ENCODE measurements at regions not wholly inside any gene's neighbourhood (a gene's known extent, or its start where the extent isn't known, plus 50 kb on each side); places are given as distances from the start of the nearest gene placed in this dataset.

GRCh38 chr11:104820431-104820830 is 77.8 kb downstream of the CASP12 start:
- no peak overlapping the region for H2AFZ ChIP-seq (ENCODE audit: low read depth, low read length)
- H3K27ac ChIP-seq (ENCODE audit: low read length): no peak overlapping the region
- no peak overlapping the region for H3K4me3 ChIP-seq (ENCODE audit: low read length)
- H3K9me3 ChIP-seq (ENCODE audit: insufficient read depth, low read length): no peaks in the 10 kb centered on the region
- no peak for TF ChIP-seq EZH2phosphoT487 (IDR thresholded peaks at IDR 0.05; ENCODE audit: low read depth)
- TF ChIP-seq, protein P1, sequence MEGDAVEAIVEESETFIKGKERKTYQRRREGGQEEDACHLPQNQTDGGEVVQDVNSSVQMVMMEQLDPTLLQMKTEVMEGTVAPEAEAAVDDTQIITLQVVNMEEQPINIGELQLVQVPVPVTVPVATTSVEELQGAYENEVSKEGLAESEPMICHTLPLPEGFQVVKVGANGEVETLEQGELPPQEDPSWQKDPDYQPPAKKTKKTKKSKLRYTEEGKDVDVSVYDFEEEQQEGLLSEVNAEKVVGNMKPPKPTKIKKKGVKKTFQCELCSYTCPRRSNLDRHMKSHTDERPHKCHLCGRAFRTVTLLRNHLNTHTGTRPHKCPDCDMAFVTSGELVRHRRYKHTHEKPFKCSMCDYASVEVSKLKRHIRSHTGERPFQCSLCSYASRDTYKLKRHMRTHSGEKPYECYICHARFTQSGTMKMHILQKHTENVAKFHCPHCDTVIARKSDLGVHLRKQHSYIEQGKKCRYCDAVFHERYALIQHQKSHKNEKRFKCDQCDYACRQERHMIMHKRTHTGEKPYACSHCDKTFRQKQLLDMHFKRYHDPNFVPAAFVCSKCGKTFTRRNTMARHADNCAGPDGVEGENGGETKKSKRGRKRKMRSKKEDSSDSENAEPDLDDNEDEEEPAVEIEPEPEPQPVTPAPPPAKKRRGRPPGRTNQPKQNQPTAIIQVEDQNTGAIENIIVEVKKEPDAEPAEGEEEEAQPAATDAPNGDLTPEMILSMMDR (IDR thresholded peaks at IDR 0.05; ENCODE audit: low read depth, low read length): no peak
- no peak overlapping the region for H3K9ac ChIP-seq (ENCODE audit: low read length)
- H3K4me1 ChIP-seq (ENCODE audit: low read length): peaks cover 16% of the 10 kb centered on the region
- no peaks in the 10 kb centered on the region for H3K27me3 ChIP-seq (ENCODE audit: low read depth, low read length)
- no peaks in the 10 kb centered on the region for H3K79me2 ChIP-seq (ENCODE audit: low read length)
- no peaks in the 10 kb centered on the region for H3K36me3 ChIP-seq (replicated peaks; ENCODE audit: low read depth, low read length)
- no peaks in the 10 kb centered on the region for H4K20me1 ChIP-seq (ENCODE audit: insufficient read depth, low read length)
- H3K4me2 ChIP-seq (ENCODE audit: low read length): no peak overlapping the region

DNA sequence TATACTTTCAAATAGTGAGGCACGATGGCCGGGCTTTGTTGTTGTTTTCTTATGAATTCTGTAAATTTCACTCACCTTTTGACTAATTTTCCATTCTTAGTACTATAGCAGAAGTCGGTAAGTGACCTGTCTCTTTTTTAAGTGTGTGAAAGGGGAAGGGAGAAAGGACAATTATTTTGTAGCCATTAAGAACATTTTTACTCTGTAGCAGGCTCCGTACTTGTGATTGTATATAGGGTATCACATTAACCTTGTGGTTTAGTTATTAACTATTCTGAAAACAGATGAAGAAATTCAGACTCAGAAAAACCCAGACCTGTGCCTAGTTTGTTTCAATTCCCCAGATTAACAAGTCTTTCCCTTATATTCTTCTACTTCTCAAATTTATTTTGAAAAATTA is 78.7 kb downstream of the CASP12 start:
- Histone ChIP-seq H3K9ac (ENCODE audit: low read length) (no peak overlapping the region), H3K4me2 (ENCODE audit: low read length) (peak overlapping the region; percentile 60), H3K9me3 (ENCODE audit: insufficient read depth, low read length) (no peaks in the 10 kb centered on the region), H3K79me2 (ENCODE audit: low read length) (no peaks in the 10 kb centered on the region), H3K4me3 (ENCODE audit: low read length) (no peak overlapping the region), H3K27ac (ENCODE audit: low read length) (peak overlapping the region; percentile 28; the same call in 1 of the 2 replicates), H3K36me3 (replicated peaks; ENCODE audit: low read depth, low read length) (no peaks in the 10 kb centered on the region), H4K20me1 (ENCODE audit: insufficient read depth, low read length) (no peaks in the 10 kb centered on the region), H3K27me3 (ENCODE audit: low read depth, low read length) (no peaks in the 10 kb centered on the region), H2AFZ (ENCODE audit: low read depth, low read length) (no peak overlapping the region; the same call in 1 of the 2 replicates), H3K4me1 (ENCODE audit: low read length) (peaks cover 16% of the 10 kb centered on the region)
- TF ChIP-seq, protein P1 (IDR thresholded peaks at IDR 0.05; ENCODE audit: low read depth, low read length): no peak
- no peak for TF ChIP-seq EZH2phosphoT487 (IDR thresholded peaks at IDR 0.05; ENCODE audit: low read depth)

- no peak overlapping the region for H3K4me3 ChIP-seq (ENCODE audit: low read length)
- no peak for TF ChIP-seq EZH2phosphoT487 (IDR thresholded peaks at IDR 0.05; ENCODE audit: low read depth)
- TF ChIP-seq, protein P1 (IDR thresholded peaks at IDR 0.05; ENCODE audit: low read depth, low read length): no peak
- H3K79me2 ChIP-seq (ENCODE audit: low read length): no peaks in the 10 kb centered on the region
- peak overlapping the region; percentile 60 for H3K4me2 ChIP-seq (ENCODE audit: low read length)
- H4K20me1 ChIP-seq (ENCODE audit: insufficient read depth, low read length): no peaks in the 10 kb centered on the region
- no peak overlapping the region for H2AFZ ChIP-seq (ENCODE audit: low read depth, low read length)
- no peak overlapping the region for H3K9ac ChIP-seq (ENCODE audit: low read length)
- H3K27ac ChIP-seq (ENCODE audit: low read length): peak overlapping the region; percentile 28; the same call in 1 of the 2 replicates
- H3K9me3 ChIP-seq (ENCODE audit: insufficient read depth, low read length): no peaks in the 10 kb centered on the region
- peaks cover 16% of the 10 kb centered on the region for H3K4me1 ChIP-seq (ENCODE audit: low read length)
- no peaks in the 10 kb centered on the region for H3K27me3 ChIP-seq (ENCODE audit: low read depth, low read length)
- no peaks in the 10 kb centered on the region for H3K36me3 ChIP-seq (replicated peaks; ENCODE audit: low read depth, low read length)
Measured at GRCh38 chr11:104819107-104819506, 79.2 kb downstream of the CASP12 start.

DNA sequence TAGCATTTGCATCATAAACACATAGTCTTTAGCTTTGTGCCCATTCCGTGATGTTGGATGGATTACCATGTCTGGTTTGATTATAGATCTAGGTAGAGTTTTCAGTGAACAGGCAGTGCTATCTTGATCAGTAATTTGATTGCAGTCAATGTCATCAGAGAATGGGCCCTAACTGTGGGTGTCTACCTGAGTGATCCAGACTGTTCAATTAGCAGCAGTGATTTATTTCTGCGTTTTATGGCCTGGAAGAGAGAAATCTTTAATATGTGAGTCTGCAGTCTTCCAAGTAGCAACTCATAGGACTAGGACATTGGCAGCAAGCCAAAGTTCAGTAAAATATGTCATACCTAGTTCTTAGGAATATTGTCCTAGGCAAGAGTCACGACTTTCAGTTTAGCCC is 80.3 kb downstream of the CASP12 start:
- Histone ChIP-seq H3K4me3 (ENCODE audit: low read length) (no peak overlapping the region), H3K4me2 (ENCODE audit: low read length) (no peak overlapping the region), H3K27me3 (ENCODE audit: low read depth, low read length) (no peaks in the 10 kb centered on the region), H3K9me3 (ENCODE audit: insufficient read depth, low read length) (no peaks in the 10 kb centered on the region), H3K9ac (ENCODE audit: low read length) (no peak overlapping the region), H4K20me1 (ENCODE audit: insufficient read depth, low read length) (no peaks in the 10 kb centered on the region), H2AFZ (ENCODE audit: low read depth, low read length) (no peak overlapping the region), H3K4me1 (ENCODE audit: low read length) (peaks cover 16% of the 10 kb centered on the region), H3K27ac (ENCODE audit: low read length) (no peak overlapping the region), H3K36me3 (replicated peaks; ENCODE audit: low read depth, low read length) (no peaks in the 10 kb centered on the region), H3K79me2 (ENCODE audit: low read length) (no peaks in the 10 kb centered on the region)
- TF ChIP-seq, protein P1 (IDR thresholded peaks at IDR 0.05; ENCODE audit: low read depth, low read length): no peak
- TF ChIP-seq EZH2phosphoT487 (IDR thresholded peaks at IDR 0.05; ENCODE audit: low read depth): no peak

All from OCI-LY3 (cell line).